Suprapubic skin (tissue), 4 donors: ENCODE measurements at regions not wholly inside any gene's neighbourhood (a gene's known extent, or its start where the extent isn't known, plus 50 kb on each side); places are given as distances from the start of the nearest gene placed in this dataset.

Experiments used
- DNase-seq, 2 donors: peaks; one replicate each; pipeline ENCODE4 v3.0.0-alpha.2; 2019; ENCODE audit warnings: low spot score in 2 of 2
- H3K27ac ChIP-seq: fragments of 200-600 bp; sonication (generic); one replicate; pipeline ENCODE4 v1.5.1; 2019
- H3K27me3 ChIP-seq: fragments of 200-600 bp; sonication (generic); one replicate; pipeline ENCODE4 v1.5.1; 2019
- H3K36me3 ChIP-seq: fragments of 200-600 bp; sonication (generic); one replicate; pipeline ENCODE4 v1.5.1; 2019
- H3K4me1 ChIP-seq: fragments of 200-600 bp; sonication (generic); one replicate; pipeline ENCODE4 v1.5.1; 2019
- H3K4me3 ChIP-seq: fragments of 200-600 bp; sonication (generic); one replicate; pipeline ENCODE4 v1.5.1; 2019; ENCODE audit warnings: mild to moderate bottlenecking
- H3K9me3 ChIP-seq: fragments of 200-600 bp; sonication (generic); one replicate; pipeline ENCODE4 v1.5.1; 2019
- CTCF ChIP-seq, 2 donors: fragments of 200-600 bp in 1 of 2; fragments of 450-650 bp in 1 of 2; sonication (generic) in 1 of 2; IDR thresholded peaks; one replicate each; pipeline ENCODE4 v1.5.1; 2016 to 2019; ENCODE audit warnings: antibody characterized with exemption in 2 of 2, mild to moderate bottlenecking in 1 of 2, moderate library complexity in 1 of 2
- EP300 ChIP-seq: sonication (generic); formaldehyde crosslinking; IDR thresholded peaks from one replicate; pipeline ENCODE4 v1.6.1; 2017; ENCODE audit warnings: antibody characterized with exemption
- POLR2A ChIP-seq, 2 donors: fragments of 450-650 bp; IDR thresholded peaks; one replicate each; pipeline ENCODE4 v1.6.1; 2017; ENCODE audit warnings: antibody characterized with exemption in 2 of 2, mild to moderate bottlenecking in 2 of 2, moderate library complexity in 2 of 2
- POLR2AphosphoS5 ChIP-seq, 3 donors: sonication (generic); formaldehyde crosslinking; IDR thresholded peaks; one replicate each; pipeline ENCODE4 v1.6.1; 2017; ENCODE audit warnings: antibody characterized with exemption in 3 of 3
- WGBS: methylation state at CpG from one replicate; pipeline ENCODE4 v1.1.5; 2018; 5-methylcytosine and 5-hydroxymethylcytosine counted together

- no peak for DNase-seq
- no peak overlapping the region for H3K27ac ChIP-seq
- TF ChIP-seq POLR2A (IDR thresholded peaks at IDR 0.05), result no peak
- TF ChIP-seq EP300, result no peak
- TF ChIP-seq POLR2AphosphoS5 (IDR thresholded peaks at IDR 0.05), result no peak
- no peak for TF ChIP-seq CTCF (IDR thresholded peaks at IDR 0.05)
These were observed 237.3 kb upstream of the GRID2 start for GRCh38 chr4:92066485-92066884.

GRCh38 chr4:92071587-92071986 is 232.2 kb upstream of the GRID2 start:
- WGBS, result 88% methylated on average over 1 of the region's 1 CpG
- TF ChIP-seq EP300 (no peak), POLR2AphosphoS5 (IDR thresholded peaks at IDR 0.05) (no peak), POLR2A (IDR thresholded peaks at IDR 0.05) (no peak), CTCF (IDR thresholded peaks at IDR 0.05) (no peak)
- DNase-seq, result no peak

More at GRCh38 chr4:92066485-92066884, 237.3 kb upstream of the GRID2 start:
- Histone ChIP-seq H3K27me3 (no peaks in the 10 kb centered on the region), H3K9me3 (peaks cover 6% of the 10 kb centered on the region), H3K4me3 (no peak overlapping the region), H3K4me1 (no peaks in the 10 kb centered on the region), H3K36me3 (no peaks in the 10 kb centered on the region)

GRCh38 chr4:92074839-92075238 is 228.9 kb upstream of the GRID2 start:
- TF ChIP-seq EP300, result no peak
- TF ChIP-seq POLR2AphosphoS5 (IDR thresholded peaks at IDR 0.05), result no peak
- no peak for TF ChIP-seq CTCF (IDR thresholded peaks at IDR 0.05)
- DNase-seq, result no peak
- peaks cover 11% of the 10 kb centered on the region for H3K9me3 ChIP-seq
- H3K36me3 ChIP-seq, result no peaks in the 10 kb centered on the region
- no peaks in the 10 kb centered on the region for H3K4me1 ChIP-seq
- no peak overlapping the region for H3K27ac ChIP-seq
- H3K4me3 ChIP-seq, result no peak overlapping the region
- H3K27me3 ChIP-seq, result no peaks in the 10 kb centered on the region

More at GRCh38 chr4:92071587-92071986, 232.2 kb upstream of the GRID2 start:
- H3K4me3 ChIP-seq, result no peak overlapping the region
- peaks cover 11% of the 10 kb centered on the region for H3K9me3 ChIP-seq
- no peaks in the 10 kb centered on the region for H3K4me1 ChIP-seq
- no peaks in the 10 kb centered on the region for H3K27me3 ChIP-seq
- no peak overlapping the region for H3K27ac ChIP-seq
- no peaks in the 10 kb centered on the region for H3K36me3 ChIP-seq

GRCh38 chr4:92090887-92091286 is 212.9 kb upstream of the GRID2 start:
- H3K4me3 ChIP-seq, result no peak overlapping the region
- no peaks in the 10 kb centered on the region for H3K36me3 ChIP-seq
- no peak for TF ChIP-seq POLR2AphosphoS5 (IDR thresholded peaks at IDR 0.05)
- TF ChIP-seq POLR2A (IDR thresholded peaks at IDR 0.05), result no peak
- no peak for TF ChIP-seq CTCF (IDR thresholded peaks at IDR 0.05)
- no peak for TF ChIP-seq EP300
- DNase-seq, result no peak
- no peaks in the 10 kb centered on the region for H3K27me3 ChIP-seq
- WGBS, result 93% methylated on average over 7 of the region's 7 CpGs
- H3K4me1 ChIP-seq, result no peaks in the 10 kb centered on the region
- H3K9me3 ChIP-seq, result no peaks in the 10 kb centered on the region
- no peak overlapping the region for H3K27ac ChIP-seq

GRCh38 chr4:92091335-92091734 is 212.4 kb upstream of the GRID2 start:
- 81% methylated on average over 6 of the region's 6 CpGs for WGBS
- Histone ChIP-seq H3K27ac (no peak overlapping the region), H3K4me1 (no peaks in the 10 kb centered on the region), H3K4me3 (no peak overlapping the region), H3K9me3 (no peaks in the 10 kb centered on the region), H3K36me3 (no peaks in the 10 kb centered on the region), H3K27me3 (no peaks in the 10 kb centered on the region)
- TF ChIP-seq CTCF (IDR thresholded peaks at IDR 0.05), result no peak
- TF ChIP-seq POLR2A (IDR thresholded peaks at IDR 0.05), result no peak
- TF ChIP-seq POLR2AphosphoS5 (IDR thresholded peaks at IDR 0.05), result no peak
- no peak for TF ChIP-seq EP300
- DNase-seq, result no peak
